ENCODE measurements at regions not wholly inside any gene's neighbourhood (a gene's known extent, or its start where the extent isn't known, plus 50 kb on each side); places are given as distances from the start of the nearest gene placed in this dataset.

- intact Hi-C loops (cut with micrococcal nuclease) = loop anchor here (10.0 kb wide), 2 partner anchors 1086 to 1246 kb away; partner anchors contain the start of gene PPP3CA
- H3K36me3 Mint-ChIP-seq (ENCODE audit: insufficient read depth, unreplicated experiment) = no peaks in the 10 kb centered on the region
- H3K4me3 Mint-ChIP-seq (ENCODE audit: unreplicated experiment) = no peak overlapping the region
- POLR2A ChIA-PET = no interaction called here
- DNase-seq (ENCODE audit: unreplicated experiment) = no peak
- peaks cover 12% of the 10 kb centered on the region for H3K4me1 Mint-ChIP-seq (ENCODE audit: insufficient read depth, unreplicated experiment)
- no peaks in the 10 kb centered on the region for H3K9me3 Mint-ChIP-seq (ENCODE audit: unreplicated experiment)
- H3K27me3 Mint-ChIP-seq (ENCODE audit: insufficient read depth, unreplicated experiment) = no peaks in the 10 kb centered on the region
- TF ChIP-seq CTCF (IDR thresholded peaks at IDR 0.05; ENCODE audit: unreplicated experiment) = no peak
- H3K27ac Mint-ChIP-seq (ENCODE audit: low read depth, unreplicated experiment) = no peak overlapping the region
- CTCF ChIA-PET = interaction anchor here (2.0 kb wide), 1 partner anchor 100 kb away, joined by 6 read pairs; no protein-coding TSS in a partner anchor
- BruUV-seq (replicated peaks) = no TSS peak
Observed at GRCh38 chr4:100098681-100099080, 91.6 kb downstream of the DDIT4L start.

GRCh38 chr4:100098011-100098545 is 92.2 kb downstream of the DDIT4L start:
- no peak for TF ChIP-seq CTCF (IDR thresholded peaks at IDR 0.05; ENCODE audit: unreplicated experiment)
- Mint-ChIP-seq H3K27me3 (ENCODE audit: insufficient read depth, unreplicated experiment) (no peaks in the 10 kb centered on the region), H3K9me3 (ENCODE audit: unreplicated experiment) (no peaks in the 10 kb centered on the region), H3K4me1 (ENCODE audit: insufficient read depth, unreplicated experiment) (peaks cover 18% of the 10 kb centered on the region), H3K4me3 (ENCODE audit: unreplicated experiment) (no peak overlapping the region), H3K27ac (ENCODE audit: low read depth, unreplicated experiment) (no peak overlapping the region), H3K36me3 (ENCODE audit: insufficient read depth, unreplicated experiment) (no peaks in the 10 kb centered on the region)
- intact Hi-C loops (cut with micrococcal nuclease) = loop anchor here (10.0 kb wide), 2 partner anchors 1087 to 1247 kb away; partner anchors contain the start of gene PPP3CA
- DNase-seq (ENCODE audit: unreplicated experiment) = no peak
- BruUV-seq (replicated peaks) = no TSS peak
- ChIA-PET POLR2A (no interaction called here), CTCF (interaction anchor here (2.0 to 3.4 kb wide), 2 partner anchors 99 to 100 kb away, joined by 6 to 53 read pairs; no protein-coding TSS in a partner anchor)

- no peaks in the 10 kb centered on the region for H3K27me3 Mint-ChIP-seq (ENCODE audit: insufficient read depth, unreplicated experiment)
- peak; percentile 81 for DNase-seq (ENCODE audit: unreplicated experiment)
- H3K4me1 Mint-ChIP-seq (ENCODE audit: insufficient read depth, unreplicated experiment) = peaks cover 19% of the 10 kb centered on the region
- TF ChIP-seq CTCF (IDR thresholded peaks at IDR 0.05; ENCODE audit: unreplicated experiment) = peak; percentile 54
- H3K4me3 Mint-ChIP-seq (ENCODE audit: unreplicated experiment) = no peak overlapping the region
- ChIA-PET POLR2A (interaction anchor here (0.6 to 1.6 kb wide), 5 partner anchors 8 to 316 kb away, joined by 3 to 6 read pairs (median 3); no protein-coding TSS in a partner anchor), CTCF (interaction anchor here (0.6 to 3.4 kb wide), 25 partner anchors 10 to 1877 kb away, joined by 3 to 53 read pairs (median 4); no protein-coding TSS in a partner anchor)
- no peaks in the 10 kb centered on the region for H3K9me3 Mint-ChIP-seq (ENCODE audit: unreplicated experiment)
- BruUV-seq (replicated peaks) = no TSS peak
- no peaks in the 10 kb centered on the region for H3K36me3 Mint-ChIP-seq (ENCODE audit: insufficient read depth, unreplicated experiment)
- H3K27ac Mint-ChIP-seq (ENCODE audit: low read depth, unreplicated experiment) = peak overlapping the region; percentile 64
- intact Hi-C loops (cut with micrococcal nuclease) = loop anchor here (10.0 kb wide), 2 partner anchors 1089 to 1249 kb away; partner anchors contain the start of gene PPP3CA
Observed at GRCh38 chr4:100095729-100096595, 94.3 kb downstream of the DDIT4L start.
